ENCODE measurements at regions not wholly inside any gene's neighbourhood (a gene's known extent, or its start where the extent isn't known, plus 50 kb on each side); places are given as distances from the start of the nearest gene placed in this dataset.
"Not testable (repeated sequence)": the region's sequence is repeated elsewhere in the genome, so short reads cannot be mapped to it uniquely, and the experiment has no call there.

DNA sequence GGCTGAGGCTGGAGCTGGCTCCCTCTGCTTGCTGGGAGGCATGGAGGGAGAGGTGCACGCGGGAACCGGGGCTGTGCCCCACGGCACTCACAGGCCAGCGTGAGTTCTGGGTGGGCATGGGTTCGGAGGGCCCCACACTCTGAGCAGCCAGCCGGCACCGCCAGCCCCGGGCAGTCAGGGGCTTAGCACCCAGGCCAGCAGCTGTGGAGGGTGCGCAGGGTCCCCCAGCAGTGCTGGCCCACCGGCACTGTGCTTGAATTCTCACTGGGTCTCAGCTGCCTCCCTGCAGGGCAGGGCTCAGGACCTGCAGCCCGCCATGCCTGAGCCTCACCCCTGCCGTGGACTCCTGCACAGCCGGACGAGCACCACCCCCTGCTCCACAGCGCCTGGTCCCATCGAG, 164.9 kb upstream of the PLD5 start:
- no peak for DNase-seq
- TF ChIP-seq, protein P1, sequence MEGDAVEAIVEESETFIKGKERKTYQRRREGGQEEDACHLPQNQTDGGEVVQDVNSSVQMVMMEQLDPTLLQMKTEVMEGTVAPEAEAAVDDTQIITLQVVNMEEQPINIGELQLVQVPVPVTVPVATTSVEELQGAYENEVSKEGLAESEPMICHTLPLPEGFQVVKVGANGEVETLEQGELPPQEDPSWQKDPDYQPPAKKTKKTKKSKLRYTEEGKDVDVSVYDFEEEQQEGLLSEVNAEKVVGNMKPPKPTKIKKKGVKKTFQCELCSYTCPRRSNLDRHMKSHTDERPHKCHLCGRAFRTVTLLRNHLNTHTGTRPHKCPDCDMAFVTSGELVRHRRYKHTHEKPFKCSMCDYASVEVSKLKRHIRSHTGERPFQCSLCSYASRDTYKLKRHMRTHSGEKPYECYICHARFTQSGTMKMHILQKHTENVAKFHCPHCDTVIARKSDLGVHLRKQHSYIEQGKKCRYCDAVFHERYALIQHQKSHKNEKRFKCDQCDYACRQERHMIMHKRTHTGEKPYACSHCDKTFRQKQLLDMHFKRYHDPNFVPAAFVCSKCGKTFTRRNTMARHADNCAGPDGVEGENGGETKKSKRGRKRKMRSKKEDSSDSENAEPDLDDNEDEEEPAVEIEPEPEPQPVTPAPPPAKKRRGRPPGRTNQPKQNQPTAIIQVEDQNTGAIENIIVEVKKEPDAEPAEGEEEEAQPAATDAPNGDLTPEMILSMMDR (IDR thresholded peaks at IDR 0.05) = no peak
- no peak for ATAC-seq
- Histone ChIP-seq H3K4me3 (no peak overlapping the region), H3K27ac (no peak overlapping the region), H3K4me1 (no peaks in the 10 kb centered on the region), H3K9me3 (no peaks in the 10 kb centered on the region), H3K27me3 (ENCODE audit: low read depth) (no peaks in the 10 kb centered on the region), H3K36me3 (no peaks in the 10 kb centered on the region)
- intact Hi-C loops (cut with DNase I) = no loop called here

DNA sequence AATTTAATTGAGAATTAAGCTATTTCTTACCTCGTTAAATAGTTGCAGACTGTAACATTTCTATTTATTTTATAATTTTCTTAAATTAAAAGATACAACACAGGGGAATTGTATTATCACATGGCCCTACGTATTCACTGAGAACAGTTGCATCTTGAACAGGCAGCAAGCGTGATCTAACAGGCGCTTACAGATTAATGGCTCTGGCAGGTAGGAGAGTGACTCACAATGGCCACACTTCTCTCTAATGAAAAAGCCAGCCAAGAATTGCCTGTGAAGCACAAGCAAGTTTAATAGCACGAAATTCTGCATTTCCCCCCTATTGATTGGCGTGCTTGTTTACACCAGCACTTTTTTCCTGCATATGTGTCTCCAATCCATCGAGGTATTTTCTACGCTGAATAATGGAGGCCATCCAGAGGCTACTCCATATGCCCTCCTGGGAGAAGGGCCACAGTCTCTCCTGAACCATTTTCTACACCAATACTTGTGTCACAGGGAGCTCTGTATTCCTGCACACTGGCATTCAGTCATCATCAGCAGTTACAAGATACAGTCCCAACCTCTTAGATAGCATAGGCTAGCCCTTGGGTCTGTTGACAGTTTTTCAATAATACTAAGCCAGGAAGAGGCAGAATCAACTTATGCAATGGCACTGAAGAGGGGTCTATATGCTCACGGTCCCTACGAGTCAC, 150.6 kb upstream of the PLD5 start:
- Histone ChIP-seq H3K4me3 (no peak overlapping the region), H3K27me3 (ENCODE audit: low read depth) (no peaks in the 10 kb centered on the region), H3K36me3 (no peaks in the 10 kb centered on the region), H3K4me1 (no peaks in the 10 kb centered on the region), H3K27ac (no peak overlapping the region), H3K9me3 (no peaks in the 10 kb centered on the region)
- no peak for DNase-seq
- ATAC-seq = no peak
- intact Hi-C loops (cut with DNase I) = no loop called here
- TF ChIP-seq, protein P1 (IDR thresholded peaks at IDR 0.05) = no peak

DNA sequence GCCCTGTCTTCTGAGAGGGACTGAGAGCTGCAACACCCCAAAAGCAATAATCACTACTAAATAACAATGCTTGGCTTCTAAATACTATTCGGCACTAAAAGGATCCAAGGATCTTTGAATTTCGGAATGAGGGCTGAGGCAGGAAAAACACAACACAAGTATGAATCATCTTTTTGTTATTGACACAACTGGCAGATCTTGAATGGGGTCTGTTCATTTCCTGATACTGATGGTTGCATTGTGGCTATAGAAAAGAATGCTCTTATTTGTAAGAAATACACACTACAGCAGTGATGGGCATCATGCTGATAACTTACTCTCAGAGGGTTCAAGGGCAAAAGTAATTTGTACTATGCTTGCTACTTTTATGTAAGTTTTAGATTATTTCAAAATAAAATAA, 149.2 kb upstream of the PLD5 start:
- H3K36me3 ChIP-seq = no peaks in the 10 kb centered on the region
- DNase-seq (no peak), ATAC-seq (no peak)
- H3K4me1 ChIP-seq = no peaks in the 10 kb centered on the region
- no peak overlapping the region for H3K27ac ChIP-seq
- H3K4me3 ChIP-seq = no peak overlapping the region
- no peaks in the 10 kb centered on the region for H3K9me3 ChIP-seq
- no peaks in the 10 kb centered on the region for H3K27me3 ChIP-seq (ENCODE audit: low read depth)
- intact Hi-C loops (cut with DNase I) = no loop called here
- TF ChIP-seq, protein P1 (IDR thresholded peaks at IDR 0.05) = no peak

DNA sequence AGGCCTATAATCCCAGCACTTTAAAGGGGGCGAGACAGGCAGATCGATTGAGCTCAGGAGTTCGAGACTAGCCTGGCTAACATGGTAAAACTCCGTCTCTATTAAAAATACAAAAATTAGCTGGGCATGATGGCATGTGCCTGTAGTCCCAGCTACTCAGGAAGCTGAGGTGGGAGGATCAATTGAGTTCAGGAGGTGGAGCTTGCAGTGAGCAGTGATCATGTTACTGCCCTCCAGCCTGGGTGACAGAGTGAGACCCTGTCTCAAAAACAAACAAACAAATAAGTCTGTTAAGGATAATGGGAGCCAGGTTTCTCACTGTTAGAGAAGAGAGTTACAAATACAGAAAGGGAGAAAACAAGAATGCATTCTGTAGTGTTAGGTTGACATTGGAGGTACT, 148.7 kb upstream of the PLD5 start:
- H3K36me3 ChIP-seq; H3K27me3 ChIP-seq (ENCODE audit: low read depth); H3K4me3 ChIP-seq; ATAC-seq; DNase-seq; H3K4me1 ChIP-seq; H3K27ac ChIP-seq; intact Hi-C loops (cut with DNase I); H3K9me3 ChIP-seq: not testable (repeated sequence)

DNA sequence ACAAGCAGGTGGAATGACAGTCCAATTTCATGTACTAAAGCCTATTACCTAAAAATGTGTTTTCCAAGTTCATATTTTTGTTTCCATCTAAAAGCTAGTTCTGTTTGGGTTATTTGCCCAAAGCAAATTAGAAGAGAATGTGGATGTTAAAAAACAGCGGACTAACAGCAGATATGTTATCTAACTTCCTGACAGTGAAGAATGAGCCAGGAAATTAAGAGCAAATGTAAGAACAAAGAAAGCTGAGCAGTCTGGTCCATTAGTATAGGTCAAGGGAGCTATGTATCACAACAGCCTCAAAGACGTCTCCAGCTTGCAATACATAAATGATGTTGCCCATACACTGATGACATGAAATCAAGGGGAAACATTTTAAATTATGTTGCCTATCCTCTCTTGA, 145.5 kb upstream of the PLD5 start:
- H3K9me3 ChIP-seq = no peaks in the 10 kb centered on the region
- TF ChIP-seq, protein P1 (IDR thresholded peaks at IDR 0.05) = no peak
- no peaks in the 10 kb centered on the region for H3K4me1 ChIP-seq
- no peaks in the 10 kb centered on the region for H3K27me3 ChIP-seq (ENCODE audit: low read depth)
- ATAC-seq = no peak
- H3K36me3 ChIP-seq = no peaks in the 10 kb centered on the region
- H3K4me3 ChIP-seq = no peak overlapping the region
- no peak for DNase-seq
- H3K27ac ChIP-seq = no peak overlapping the region
- intact Hi-C loops (cut with DNase I) = no loop called here

DNA sequence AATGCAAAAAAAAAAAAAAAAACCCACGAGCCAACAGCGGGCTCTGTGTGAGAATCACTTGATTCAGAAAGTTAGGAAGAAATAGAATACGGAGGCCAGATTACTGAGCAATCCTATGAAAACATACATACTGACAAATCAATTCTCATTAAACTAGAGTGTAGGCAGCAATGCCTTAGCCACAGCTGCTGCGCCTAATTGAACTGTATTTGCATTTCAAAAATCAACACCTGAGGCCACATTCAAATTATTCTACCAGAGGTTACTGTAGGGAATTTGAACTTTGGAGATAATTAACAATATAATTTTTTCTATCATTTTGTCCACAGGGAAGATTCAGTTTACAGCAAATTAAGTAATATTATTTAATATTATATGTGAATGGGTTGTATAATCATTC, 138.4 kb upstream of the PLD5 start:
- intact Hi-C loops (cut with DNase I) = no loop called here
- ATAC-seq = no peak
- no peak overlapping the region for H3K4me3 ChIP-seq
- H3K27ac ChIP-seq = no peak overlapping the region
- DNase-seq = no peak
- no peaks in the 10 kb centered on the region for H3K27me3 ChIP-seq (ENCODE audit: low read depth)
- H3K9me3 ChIP-seq = no peaks in the 10 kb centered on the region
- no peaks in the 10 kb centered on the region for H3K4me1 ChIP-seq
- H3K36me3 ChIP-seq = no peaks in the 10 kb centered on the region
- TF ChIP-seq, protein P1 (IDR thresholded peaks at IDR 0.05) = no peak

DNA sequence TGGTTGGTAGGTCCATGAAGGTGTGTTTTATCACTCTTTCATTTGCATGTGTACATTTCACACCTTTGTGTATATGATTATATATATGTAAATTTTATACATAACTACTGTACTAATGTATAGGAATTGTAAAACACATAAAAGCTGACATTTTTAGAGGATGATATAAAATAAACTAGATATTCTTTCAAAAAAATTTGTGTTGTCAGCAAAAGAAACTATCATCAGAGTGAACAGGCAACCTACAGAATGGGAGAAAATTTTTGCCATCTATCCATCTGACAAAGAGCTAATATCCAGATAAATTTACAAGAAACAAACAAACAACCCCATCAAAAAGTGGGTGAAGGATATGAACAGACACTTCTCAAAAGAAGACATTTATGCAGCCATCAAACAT, 129.3 kb upstream of the PLD5 start:
- H3K27ac ChIP-seq; H3K4me3 ChIP-seq; H3K27me3 ChIP-seq (ENCODE audit: low read depth); DNase-seq; intact Hi-C loops (cut with DNase I); H3K36me3 ChIP-seq; H3K4me1 ChIP-seq; ATAC-seq; H3K9me3 ChIP-seq: not testable (repeated sequence)

All from lower lobe of right lung (tissue), 2 donors.